GM21360 (cell line): ENCODE measurements at regions not wholly inside any gene's neighbourhood (a gene's known extent, or its start where the extent isn't known, plus 50 kb on each side); places are given as distances from the start of the nearest gene placed in this dataset.
"Not testable (repeated sequence)": the region's sequence is repeated elsewhere in the genome, so short reads cannot be mapped to it uniquely, and the experiment has no call there.

Source experiments
- ATAC-seq: cut with Tn5 transposase; IDR thresholded peaks from one replicate; pipeline ENCODE4 v1.9.1; 2021; ENCODE audit warnings: mild to moderate bottlenecking, moderate library complexity; ENCODE audit not compliant: unreplicated experiment

GRCh38 chr6:78639111-78640110, 227.9 kb upstream of the IRAK1BP1 start:
- ATAC-seq, result no peak

GRCh38 chr6:78643976-78644375, 223.4 kb upstream of the IRAK1BP1 start:
- ATAC-seq, result not testable (repeated sequence)

- ATAC-seq, result not testable (repeated sequence)
Measured at GRCh38 chr6:78646542-78647415, 220.6 kb upstream of the IRAK1BP1 start.

GRCh38 chr6:78665819-78666218, 201.5 kb upstream of the IRAK1BP1 start:
- not testable (repeated sequence) for ATAC-seq

GRCh38 chr6:78666764-78667163, 200.6 kb upstream of the IRAK1BP1 start:
- no peak for ATAC-seq

GRCh38 chr6:78670156-78670555, 197.2 kb upstream of the IRAK1BP1 start:
- ATAC-seq, result no peak

- no peak for ATAC-seq
Measured at GRCh38 chr6:78670802-78671201, 196.5 kb upstream of the IRAK1BP1 start.

- not testable (repeated sequence) for ATAC-seq
Measured at GRCh38 chr6:78676069-78677007, 191.0 kb upstream of the IRAK1BP1 start.

- no peak for ATAC-seq
Measured at GRCh38 chr6:78688668-78689067, 178.7 kb upstream of the IRAK1BP1 start.

- ATAC-seq, result no peak
Measured at GRCh38 chr6:78693835-78694234, 173.5 kb upstream of the IRAK1BP1 start.

- not testable (repeated sequence) for ATAC-seq
Measured at GRCh38 chr6:78694628-78695027, 172.7 kb upstream of the IRAK1BP1 start.

GRCh38 chr6:78700991-78701390, 166.4 kb upstream of the IRAK1BP1 start:
- ATAC-seq, result no peak

GRCh38 chr6:78701407-78701806, 165.9 kb upstream of the IRAK1BP1 start:
- no peak for ATAC-seq

GRCh38 chr6:78709021-78709420, 158.3 kb upstream of the IRAK1BP1 start:
- no peak for ATAC-seq

GRCh38 chr6:78713564-78713963, 153.8 kb upstream of the IRAK1BP1 start:
- ATAC-seq, result no peak

GRCh38 chr6:78744144-78744543, 123.2 kb upstream of the IRAK1BP1 start:
- no peak for ATAC-seq

GRCh38 chr6:78746457-78746856, 120.9 kb upstream of the IRAK1BP1 start:
- ATAC-seq, result no peak

- no peak for ATAC-seq
Measured at GRCh38 chr6:78749326-78749725, 118.0 kb upstream of the IRAK1BP1 start.

GRCh38 chr6:78758297-78758798, 109.0 kb upstream of the IRAK1BP1 start:
- not testable (repeated sequence) for ATAC-seq

- no peak for ATAC-seq
Measured at GRCh38 chr6:78768271-78768670, 99.1 kb upstream of the IRAK1BP1 start.
